Loucy (cell line): ENCODE measurements at regions not wholly inside any gene's neighbourhood (a gene's known extent, or its start where the extent isn't known, plus 50 kb on each side); places are given as distances from the start of the nearest gene placed in this dataset.

Source experiments
- H2AFZ ChIP-seq: fragments of 200-600 bp; sonication (generic); 2 replicates; pipeline ENCODE4 v1.6.0; 2016; ENCODE audit warnings: antibody characterized with exemption, mild to moderate bottlenecking, low read length, moderate library complexity
- H3F3A ChIP-seq: fragments of 200-600 bp; 2 replicates; pipeline ENCODE4 v1.6.0; 2016; ENCODE audit warnings: antibody characterized with exemption, low read depth, mild to moderate bottlenecking
- H3K27me3 ChIP-seq: fragments of 200-600 bp; sonication (generic); 2 replicates; pipeline ENCODE4 v1.6.1; 2014; ENCODE audit warnings: low read length, mild to moderate bottlenecking; ENCODE audit not compliant: insufficient read depth, poor library complexity, severe bottlenecking
- H3K36me3 ChIP-seq: fragments of 200-600 bp; sonication (generic); 2 replicates; pipeline ENCODE4 v1.6.1; 2016; ENCODE audit warnings: low read length; ENCODE audit not compliant: insufficient read depth
- H3K4me1 ChIP-seq: fragments of 200-600 bp; sonication (generic); 2 replicates; pipeline ENCODE4 v1.5.1; 2014; ENCODE audit warnings: low read length, mild to moderate bottlenecking; ENCODE audit not compliant: insufficient read depth, poor library complexity, severe bottlenecking
- H3K4me2 ChIP-seq: fragments of 200-600 bp; sonication (generic); 2 replicates; pipeline ENCODE4 v1.6.0; 2014; ENCODE audit warnings: antibody characterized with exemption, low read length, low read depth, mild to moderate bottlenecking; ENCODE audit not compliant: poor library complexity, severe bottlenecking
- H3K4me3 ChIP-seq: fragments of 200-600 bp; sonication (generic); 2 replicates; pipeline ENCODE4 v1.5.1; 2014; ENCODE audit warnings: low read length, mild to moderate bottlenecking, mixed read lengths; ENCODE audit not compliant: poor library complexity, severe bottlenecking
- H3K79me2 ChIP-seq: fragments of 200-600 bp; sonication (generic); 2 replicates; pipeline ENCODE4 v1.6.1; 2014; ENCODE audit warnings: low read length; ENCODE audit not compliant: insufficient read depth
- H3K9ac ChIP-seq: fragments of 200-600 bp; sonication (generic); 2 replicates; pipeline ENCODE4 v1.6.0; 2014; ENCODE audit warnings: mild to moderate bottlenecking, low read depth, low read length, moderate library complexity; ENCODE audit not compliant: poor library complexity, severe bottlenecking
- H3K9me2 ChIP-seq: fragments of 200-600 bp; sonication (generic); replicated peaks from 2 replicates; pipeline ENCODE4 v1.6.1; 2016; ENCODE audit warnings: low read depth, low read length, mixed read lengths
- H3K9me3 ChIP-seq: fragments of 200-600 bp; sonication (generic); 2 replicates; pipeline ENCODE4 v1.6.1; 2014; ENCODE audit warnings: mild to moderate bottlenecking, antibody characterized with exemption, low read length, low read depth; ENCODE audit not compliant: insufficient read depth
- H4K20me1 ChIP-seq: fragments of 200-600 bp; sonication (generic); 2 replicates; pipeline ENCODE4 v1.6.0; 2014; ENCODE audit warnings: antibody characterized with exemption, low read length, mild to moderate bottlenecking; ENCODE audit not compliant: insufficient read depth, poor library complexity, severe bottlenecking
- EZH2phosphoT487 ChIP-seq: fragments of 200-600 bp; IDR thresholded peaks from 2 replicates; pipeline ENCODE4 v1.6.1; 2018; ENCODE audit warnings: antibody characterized with exemption, mild to moderate bottlenecking, moderate library complexity, borderline replicate concordance
- TF ChIP-seq, protein P1 (sequence below): fragments of 200-600 bp; sonication (generic); conservative IDR thresholded peaks from 2 replicates; pipeline ENCODE4 v1.5.1; 2014; ENCODE audit warnings: mild to moderate bottlenecking, antibody characterized with exemption, low read length

DNA sequence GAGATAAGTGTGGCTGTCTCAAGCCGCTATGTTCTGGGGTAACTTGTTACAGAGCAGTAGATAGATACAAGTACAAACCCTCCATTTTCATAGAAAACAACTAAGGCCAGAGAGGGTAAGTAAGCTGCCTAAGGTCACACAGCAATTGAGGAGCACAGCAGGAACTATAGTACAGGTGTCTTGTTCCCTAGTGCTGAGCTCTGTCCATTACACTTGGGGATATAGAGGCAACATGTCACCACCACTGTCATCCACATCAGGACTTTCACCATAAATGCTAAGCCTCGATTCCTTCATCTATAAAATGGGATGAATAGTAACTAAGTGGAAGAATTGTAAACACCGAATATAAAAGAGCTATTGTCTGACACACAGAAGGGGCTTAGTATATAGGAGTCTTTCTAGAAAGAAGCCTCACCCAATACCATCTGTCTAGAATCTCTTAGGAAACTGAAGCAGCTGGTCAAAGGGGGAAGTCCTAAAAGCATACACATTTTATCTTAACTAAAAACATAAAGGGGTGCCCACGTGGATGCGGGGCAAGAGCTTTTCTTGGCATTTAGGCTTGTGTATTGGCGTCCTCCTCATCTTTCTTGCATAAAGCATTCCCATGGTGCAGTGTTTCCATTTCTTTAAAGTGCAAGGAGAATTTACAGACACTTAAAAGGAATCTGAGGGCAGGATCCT lies 93.8 kb upstream of the ALX4 start:
- no peaks in the 10 kb centered on the region for H3K9me2 ChIP-seq
- no peak overlapping the region for H3K4me3 ChIP-seq
- no peak for TF ChIP-seq EZH2phosphoT487
- TF ChIP-seq, protein P1, sequence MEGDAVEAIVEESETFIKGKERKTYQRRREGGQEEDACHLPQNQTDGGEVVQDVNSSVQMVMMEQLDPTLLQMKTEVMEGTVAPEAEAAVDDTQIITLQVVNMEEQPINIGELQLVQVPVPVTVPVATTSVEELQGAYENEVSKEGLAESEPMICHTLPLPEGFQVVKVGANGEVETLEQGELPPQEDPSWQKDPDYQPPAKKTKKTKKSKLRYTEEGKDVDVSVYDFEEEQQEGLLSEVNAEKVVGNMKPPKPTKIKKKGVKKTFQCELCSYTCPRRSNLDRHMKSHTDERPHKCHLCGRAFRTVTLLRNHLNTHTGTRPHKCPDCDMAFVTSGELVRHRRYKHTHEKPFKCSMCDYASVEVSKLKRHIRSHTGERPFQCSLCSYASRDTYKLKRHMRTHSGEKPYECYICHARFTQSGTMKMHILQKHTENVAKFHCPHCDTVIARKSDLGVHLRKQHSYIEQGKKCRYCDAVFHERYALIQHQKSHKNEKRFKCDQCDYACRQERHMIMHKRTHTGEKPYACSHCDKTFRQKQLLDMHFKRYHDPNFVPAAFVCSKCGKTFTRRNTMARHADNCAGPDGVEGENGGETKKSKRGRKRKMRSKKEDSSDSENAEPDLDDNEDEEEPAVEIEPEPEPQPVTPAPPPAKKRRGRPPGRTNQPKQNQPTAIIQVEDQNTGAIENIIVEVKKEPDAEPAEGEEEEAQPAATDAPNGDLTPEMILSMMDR = no peak
- H3K79me2 ChIP-seq = no peaks in the 10 kb centered on the region
- no peaks in the 10 kb centered on the region for H3F3A ChIP-seq
- no peak overlapping the region for H3K9ac ChIP-seq
- no peaks in the 10 kb centered on the region for H3K4me1 ChIP-seq
- no peak overlapping the region for H3K4me2 ChIP-seq
- H3K9me3 ChIP-seq = no peaks in the 10 kb centered on the region
- no peaks in the 10 kb centered on the region for H4K20me1 ChIP-seq
- H2AFZ ChIP-seq = no peak overlapping the region
- no peaks in the 10 kb centered on the region for H3K27me3 ChIP-seq
- H3K36me3 ChIP-seq = no peaks in the 10 kb centered on the region

DNA sequence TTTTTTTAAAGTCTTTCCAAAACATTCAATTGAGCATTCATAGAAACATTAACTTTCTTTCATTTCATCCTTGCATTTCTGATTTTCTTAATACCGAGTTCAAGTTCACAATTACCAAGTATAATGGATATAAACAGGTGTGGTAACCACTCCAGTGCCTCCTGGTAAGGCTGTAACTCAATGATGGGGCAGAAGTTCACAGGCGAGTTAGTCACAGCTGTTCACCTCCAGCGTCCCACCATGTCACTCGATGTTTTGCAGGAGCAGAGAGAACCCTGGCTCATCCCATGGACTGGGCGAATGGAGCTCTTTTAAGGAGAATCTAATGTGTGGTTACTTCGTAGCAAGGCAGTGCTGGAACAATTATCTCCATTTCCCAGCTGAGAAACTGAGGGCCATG lies 94.4 kb upstream of the ALX4 start:
- Histone ChIP-seq H3K4me2 (no peak overlapping the region), H2AFZ (no peak overlapping the region), H3K36me3 (no peaks in the 10 kb centered on the region), H3K4me1 (no peaks in the 10 kb centered on the region), H3K9ac (no peak overlapping the region), H3F3A (no peaks in the 10 kb centered on the region), H4K20me1 (no peaks in the 10 kb centered on the region), H3K27me3 (no peaks in the 10 kb centered on the region), H3K4me3 (no peak overlapping the region), H3K9me3 (no peaks in the 10 kb centered on the region), H3K9me2 (no peaks in the 10 kb centered on the region), H3K79me2 (no peaks in the 10 kb centered on the region)
- TF ChIP-seq EZH2phosphoT487 = no peak
- TF ChIP-seq, protein P1 = no peak

DNA sequence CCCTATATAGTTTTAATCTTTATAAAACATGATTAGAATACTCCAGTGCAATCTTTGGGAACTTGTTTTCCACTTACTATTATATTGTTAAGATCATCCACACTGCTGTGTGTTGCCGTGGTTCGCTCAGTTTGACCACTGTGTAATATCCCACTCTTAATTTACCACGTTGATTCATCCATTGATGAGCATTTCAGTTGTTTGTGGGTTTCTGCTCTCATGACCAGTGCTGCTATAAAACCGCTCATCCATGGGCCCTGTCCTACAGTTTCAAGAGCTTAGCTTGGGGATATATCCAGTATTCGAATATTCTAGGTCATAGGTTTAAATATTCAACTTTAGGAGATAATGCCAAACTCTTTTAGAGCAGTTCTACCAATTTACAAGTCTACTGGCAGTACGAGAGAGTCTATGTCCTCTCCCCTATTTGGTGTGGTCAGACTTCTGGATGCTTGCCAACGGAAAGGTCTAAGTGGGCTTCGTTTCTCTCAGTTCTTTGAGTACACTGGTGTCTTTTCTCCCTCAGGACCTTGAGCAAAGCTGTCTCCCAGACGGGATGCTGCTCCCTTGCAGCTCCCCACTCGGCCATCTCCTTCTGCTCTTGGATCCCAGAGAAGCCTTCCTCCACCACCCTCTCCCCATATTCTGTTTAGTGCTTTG lies 94.9 kb upstream of the ALX4 start:
- Histone ChIP-seq H3K4me2 (no peak overlapping the region), H3K4me1 (no peaks in the 10 kb centered on the region), H4K20me1 (no peaks in the 10 kb centered on the region), H3K27me3 (no peaks in the 10 kb centered on the region), H3K79me2 (no peaks in the 10 kb centered on the region), H3K4me3 (no peak overlapping the region), H3K36me3 (no peaks in the 10 kb centered on the region), H3F3A (no peaks in the 10 kb centered on the region), H3K9me3 (no peaks in the 10 kb centered on the region), H3K9me2 (no peaks in the 10 kb centered on the region), H3K9ac (no peak overlapping the region), H2AFZ (no peak overlapping the region)
- TF ChIP-seq EZH2phosphoT487 = no peak
- TF ChIP-seq, protein P1 = no peak
